Neuronal stem cell (in vitro differentiated cells): ENCODE measurements at regions not wholly inside any gene's neighbourhood (a gene's known extent, or its start where the extent isn't known, plus 50 kb on each side); places are given as distances from the start of the nearest gene placed in this dataset.

ENCODE experiments used
- DNase-seq: peaks from one replicate; pipeline ENCODE4 v3.0.0-alpha.2; 2013; ENCODE audit warnings: low spot score
- H2AFZ ChIP-seq: one replicate; pipeline ENCODE4 v1.6.1; 2013; ENCODE audit warnings: mild to moderate bottlenecking, low read length, inconsistent platforms
- H2AK5ac ChIP-seq: 2 replicates; pipeline ENCODE4 v1.6.1; 2013; ENCODE audit warnings: low read depth, mild to moderate bottlenecking, inconsistent platforms, low read length, moderate library complexity, mixed read lengths
- H2BK120ac ChIP-seq: 2 replicates; pipeline ENCODE4 v1.6.1; 2013; ENCODE audit warnings: low read depth, mild to moderate bottlenecking, inconsistent platforms, low read length, moderate library complexity, mixed read lengths
- H2BK12ac ChIP-seq: one replicate; pipeline ENCODE4 v1.6.1; 2013; ENCODE audit warnings: low read length, inconsistent platforms
- H2BK15ac ChIP-seq: 2 replicates; pipeline ENCODE4 v1.6.1; 2013; ENCODE audit warnings: mild to moderate bottlenecking, low read length, inconsistent platforms, mixed read lengths
- H2BK5ac ChIP-seq: one replicate; pipeline ENCODE4 v1.6.1; 2013; ENCODE audit warnings: inconsistent platforms, mild to moderate bottlenecking, low read length, moderate library complexity
- H3K14ac ChIP-seq: one replicate; pipeline ENCODE4 v1.6.1; 2013; ENCODE audit warnings: low read length, inconsistent platforms
- H3K18ac ChIP-seq: 2 replicates; pipeline ENCODE4 v1.6.1; 2013; ENCODE audit warnings: low read length, inconsistent platforms
- H3K23ac ChIP-seq: 2 replicates; pipeline ENCODE4 v1.6.1; 2013; ENCODE audit warnings: low read depth, mild to moderate bottlenecking, mixed read lengths, low read length, inconsistent platforms; ENCODE audit not compliant: poor library complexity
- H3K27ac ChIP-seq: replicated peaks from 3 replicates; pipeline ENCODE4 v1.5.1; 2013; ENCODE audit warnings: low read length, inconsistent platforms
- H3K27me3 ChIP-seq, 3 experiments: 2 replicates each; pipeline ENCODE4 v1.6.1; 2013; ENCODE audit warnings: low read length in 3 of 3, mild to moderate bottlenecking in 2 of 3, inconsistent platforms in 1 of 3, low read depth in 1 of 3, mixed read lengths in 1 of 3, moderate library complexity in 1 of 3; ENCODE audit not compliant: control insufficient read depth in 3 of 3, insufficient read depth in 3 of 3
- H3K36me3 ChIP-seq, 2 donors: replicated peaks in 1 of 2; 2 replicates each; pipeline ENCODE4 v1.6.1; 2013; ENCODE audit warnings: low read length in 2 of 2; ENCODE audit not compliant: control insufficient read depth in 2 of 2, insufficient read depth in 2 of 2
- H3K4ac ChIP-seq: 2 replicates; pipeline ENCODE4 v1.6.1; 2013; ENCODE audit warnings: inconsistent platforms, mild to moderate bottlenecking, low read length, moderate library complexity
- H3K4me1 ChIP-seq, 2 donors: 1 replicate in 1 of 2; 2 replicates in 1 of 2; pipeline ENCODE4 v1.6.1; 2013; ENCODE audit warnings: low read length in 2 of 2, low read depth in 1 of 2; ENCODE audit not compliant: control insufficient read depth in 2 of 2, insufficient read depth in 1 of 2
- H3K4me2 ChIP-seq: one replicate; pipeline ENCODE4 v1.6.1; 2013; ENCODE audit warnings: mild to moderate bottlenecking, low read length, inconsistent platforms; ENCODE audit not compliant: insufficient read depth, poor library complexity, severe bottlenecking
- H3K4me3 ChIP-seq, 2 donors: 2 replicates each; pipeline ENCODE4 v1.5.1; 2013; ENCODE audit warnings: low read length in 2 of 2, mild to moderate bottlenecking in 2 of 2, inconsistent platforms in 1 of 2, moderate library complexity in 1 of 2
- H3K79me1 ChIP-seq: one replicate; pipeline ENCODE4 v1.6.1; 2013; ENCODE audit warnings: low read depth, mild to moderate bottlenecking, inconsistent platforms, low read length, moderate library complexity
- H3K9ac ChIP-seq: one replicate; pipeline ENCODE4 v1.6.1; 2013; ENCODE audit warnings: mild to moderate bottlenecking, low read depth, low read length, inconsistent platforms; ENCODE audit not compliant: poor library complexity
- H3K9me3 ChIP-seq, 2 donors: replicated peaks in 1 of 2; 2 replicates each; pipeline versions ENCODE3 to v1.6.1; 2013; ENCODE audit warnings: low read length in 2 of 2, mild to moderate bottlenecking in 2 of 2, inconsistent platforms in 1 of 2, low read depth in 1 of 2, mixed read lengths in 1 of 2, moderate library complexity in 1 of 2; ENCODE audit not compliant: control insufficient read depth in 2 of 2, insufficient read depth in 1 of 2
- H4K8ac ChIP-seq: one replicate; pipeline ENCODE4 v1.6.1; 2013; ENCODE audit warnings: low read depth, mild to moderate bottlenecking, inconsistent platforms, low read length, moderate library complexity
- H4K91ac ChIP-seq: one replicate; pipeline ENCODE4 v1.6.1; 2013; ENCODE audit warnings: low read length, low read depth, mild to moderate bottlenecking, inconsistent platforms; ENCODE audit not compliant: poor library complexity
- WGBS, 2 donors: extraction: QIAGEN DNeasy Blood & Tissue Kit; methylation state at CpG; one replicate each; pipeline ENCODE4 v1.1.7; 2013; ENCODE audit warnings: missing lambda C conversion rate in 2 of 2, mixed read lengths in 1 of 2; ENCODE audit not compliant: insufficient read length in 2 of 2, insufficient replicate concordance in 1 of 2; ENCODE audit errors: extremely low coverage in 2 of 2; 5-methylcytosine and 5-hydroxymethylcytosine counted together

DNA sequence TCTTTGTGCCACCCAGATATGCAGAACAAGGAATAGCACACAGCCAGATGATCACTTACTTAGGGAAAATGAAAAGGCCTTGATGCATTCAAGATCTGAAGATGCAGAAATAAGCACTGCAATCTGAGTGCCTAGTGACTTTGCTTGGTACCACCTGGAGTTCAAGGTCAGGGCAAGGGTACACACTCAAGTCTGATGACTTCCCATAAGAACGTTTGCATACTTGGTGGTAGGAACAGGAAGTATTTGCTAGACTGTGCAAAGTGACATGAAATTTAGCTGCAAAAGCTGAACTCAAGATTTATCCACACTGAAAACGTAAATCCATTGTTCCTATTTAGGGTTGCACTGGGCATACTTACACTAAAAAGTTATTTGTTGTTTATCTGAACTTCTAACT, 177.1 kb downstream of the PIK3R1 start:
- no peak overlapping the region for H4K8ac ChIP-seq
- no peak overlapping the region for H2BK15ac ChIP-seq
- H2BK120ac ChIP-seq: no peak overlapping the region
- no peak overlapping the region for H2BK5ac ChIP-seq
- DNase-seq: no peak
- no peak overlapping the region for H3K27ac ChIP-seq
- H2AK5ac ChIP-seq: no peak overlapping the region
- no peak overlapping the region for H2AFZ ChIP-seq
- H2BK12ac ChIP-seq: no peak overlapping the region
- H3K18ac ChIP-seq: no peak overlapping the region
- no peak overlapping the region for H3K23ac ChIP-seq
- H3K4me2 ChIP-seq: no peak overlapping the region
- no peak overlapping the region for H4K91ac ChIP-seq
- no peaks in the 10 kb centered on the region for H3K36me3 ChIP-seq
- no peak overlapping the region for H3K9ac ChIP-seq
- H3K14ac ChIP-seq: no peak overlapping the region
- H3K9me3 ChIP-seq: no peaks in the 10 kb centered on the region
- no peaks in the 10 kb centered on the region for H3K79me1 ChIP-seq
- no peaks in the 10 kb centered on the region for H3K27me3 ChIP-seq
- no peak overlapping the region for H3K4me3 ChIP-seq
- no peak overlapping the region for H3K4ac ChIP-seq
- H3K4me1 ChIP-seq: peaks cover 0 to 6% of the 10 kb centered on the region in 2 donors
- no CpG with 5 or more reads among the region's 2 CpGs for WGBS, 2 donors

DNA sequence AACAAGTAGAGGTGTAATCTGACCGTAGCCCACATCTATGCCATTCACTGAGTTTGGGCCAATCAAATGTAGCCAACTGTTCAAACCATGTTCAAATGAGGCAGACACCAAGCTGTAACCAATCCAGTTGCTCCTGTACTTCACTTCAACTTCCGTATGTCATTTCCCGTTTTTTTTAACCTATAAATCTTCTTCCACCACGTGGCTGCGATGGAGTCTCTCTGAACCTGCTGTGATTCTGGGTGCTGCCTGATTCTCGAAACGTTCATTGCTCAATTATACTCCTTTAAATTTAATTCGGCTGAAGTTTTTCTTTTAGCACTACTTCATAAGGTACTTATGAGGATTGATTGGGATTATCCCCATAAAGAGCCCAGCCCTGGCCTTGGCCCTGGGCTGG, 179.7 kb downstream of the PIK3R1 start:
- Histone ChIP-seq H2BK5ac (no peak overlapping the region), H3K4me3 (no peak overlapping the region), H2BK12ac (no peak overlapping the region), H3K18ac (no peak overlapping the region), H2AK5ac (no peak overlapping the region), H4K8ac (no peak overlapping the region), H2BK120ac (no peak overlapping the region), H3K79me1 (no peaks in the 10 kb centered on the region), H4K91ac (no peak overlapping the region), H3K27ac (no peak overlapping the region), H3K27me3 (no peaks in the 10 kb centered on the region), H3K4me1 (peaks cover 0 to 3% of the 10 kb centered on the region in 2 donors), H3K23ac (no peak overlapping the region), H2BK15ac (no peak overlapping the region), H3K9me3 (no peaks in the 10 kb centered on the region), H3K9ac (no peak overlapping the region), H3K14ac (no peak overlapping the region), H2AFZ (no peak overlapping the region), H3K4ac (no peak overlapping the region), H3K4me2 (no peak overlapping the region), H3K36me3 (no peaks in the 10 kb centered on the region)
- 100% methylated on average over 1 of the region's 8 CpGs; no CpG with 5 or more reads in 1 of the 2 donors for WGBS, 2 donors
- DNase-seq: no peak

DNA sequence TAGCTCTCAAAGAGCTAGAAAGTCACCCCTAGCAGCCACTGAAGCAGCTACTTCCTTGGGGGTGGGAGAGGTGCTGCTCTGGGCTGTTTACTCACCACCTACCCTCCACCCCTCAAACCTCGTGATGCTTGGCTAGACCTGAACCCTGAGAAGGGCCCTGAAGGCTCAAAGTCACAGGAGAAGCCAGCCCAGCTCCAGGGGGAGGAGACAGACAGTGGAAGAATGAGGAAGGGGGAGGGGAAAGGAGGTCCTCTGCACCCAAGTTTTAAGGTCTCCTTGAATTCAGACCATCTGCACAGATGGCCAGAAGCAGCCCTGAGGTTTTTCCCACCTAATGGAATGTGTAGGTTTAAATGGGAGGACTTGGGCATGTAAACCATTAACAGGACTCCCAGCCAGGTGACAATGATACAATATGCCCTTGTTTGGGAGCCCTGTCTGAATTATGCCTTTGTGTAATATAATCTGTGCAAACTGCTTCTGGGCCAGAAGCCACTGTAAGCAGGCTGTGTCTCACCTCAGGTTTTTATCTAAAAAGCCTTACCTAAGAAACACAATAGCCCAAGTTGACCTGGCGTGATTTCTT, 180.5 kb downstream of the PIK3R1 start:
- Histone ChIP-seq H2BK120ac (no peak overlapping the region), H3K27me3 (no peaks in the 10 kb centered on the region), H2AK5ac (no peak overlapping the region), H3K4me3 (no peak overlapping the region), H4K8ac (no peak overlapping the region), H2BK12ac (no peak overlapping the region), H3K9ac (no peak overlapping the region), H3K23ac (no peak overlapping the region), H4K91ac (no peak overlapping the region), H3K14ac (no peak overlapping the region), H3K4ac (no peak overlapping the region), H2BK15ac (no peak overlapping the region), H2AFZ (no peak overlapping the region), H3K27ac (no peak overlapping the region), H2BK5ac (no peak overlapping the region), H3K36me3 (no peaks in the 10 kb centered on the region), H3K18ac (no peak overlapping the region), H3K4me2 (no peak overlapping the region), H3K9me3 (no peaks in the 10 kb centered on the region), H3K79me1 (no peaks in the 10 kb centered on the region), H3K4me1 (peaks cover 0 to 3% of the 10 kb centered on the region in 2 donors)
- DNase-seq: no peak
- no CpG with 5 or more reads among the region's 2 CpGs for WGBS, 2 donors

DNA sequence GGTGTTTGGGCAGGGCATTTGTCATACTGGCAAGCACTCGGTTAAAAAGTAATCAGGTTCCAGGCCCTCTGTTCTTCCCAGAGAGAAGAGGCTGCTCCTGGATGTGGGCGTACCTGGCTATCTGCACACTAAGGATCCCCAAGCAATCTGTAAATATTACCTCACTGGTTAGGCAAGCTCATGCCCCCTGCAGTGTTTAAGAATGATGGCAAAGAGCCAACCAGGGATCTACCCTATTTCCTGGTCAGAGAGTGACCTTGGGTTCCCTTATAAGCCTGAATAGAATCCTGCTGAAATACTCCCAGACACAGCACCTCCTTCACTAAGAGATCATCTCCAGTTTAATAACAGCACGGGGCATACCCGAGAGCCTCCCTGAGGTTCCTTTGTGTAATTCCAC, 181.2 kb downstream of the PIK3R1 start:
- Histone ChIP-seq H2BK120ac (no peak overlapping the region), H2BK15ac (no peak overlapping the region), H3K27ac (no peak overlapping the region), H3K14ac (no peak overlapping the region), H3K4me2 (no peak overlapping the region), H3K4me3 (no peak overlapping the region), H2BK12ac (no peak overlapping the region), H2BK5ac (no peak overlapping the region), H3K79me1 (no peaks in the 10 kb centered on the region), H3K9me3 (no peaks in the 10 kb centered on the region), H3K23ac (no peak overlapping the region), H3K4ac (no peak overlapping the region), H3K4me1 (peaks cover 0 to 3% of the 10 kb centered on the region in 2 donors), H2AFZ (no peak overlapping the region), H3K27me3 (no peaks in the 10 kb centered on the region), H3K18ac (no peak overlapping the region), H2AK5ac (no peak overlapping the region), H3K9ac (no peak overlapping the region), H3K36me3 (no peaks in the 10 kb centered on the region), H4K8ac (no peak overlapping the region), H4K91ac (no peak overlapping the region)
- DNase-seq: no peak
- WGBS, 2 donors: no CpG with 5 or more reads among the region's 4 CpGs
